GM12878 (cell line): ENCODE measurements at regions not wholly inside any gene's neighbourhood (a gene's known extent, or its start where the extent isn't known, plus 50 kb on each side); places are given as distances from the start of the nearest gene placed in this dataset.

ENCODE experiments used
- ATAC-seq: fragments of 200-7000 bp; cut with Tn5 transposase; 3 replicates; pipeline ENCODE4 v1.9.1; 2020; ENCODE audit warnings: mild to moderate bottlenecking, moderate library complexity
- BruUV-seq: library from RNA; stranded (reverse); fragments of 400-500 nt; replicated peaks from 2 replicates; lab custom pipeline; 2021; lab: Mats Ljungman, UMichigan
- CTCF ChIA-PET: fragments of 300-600 bp; sonication (Branson Sonifier 250); formaldehyde crosslinking; extraction: SDS; loops from one replicate; lab custom pipeline; 2021; ENCODE audit warnings: inconsistent platforms; lab: Yijun Ruan, JAX
- POLR2A ChIA-PET: fragments of 350-600 bp; formaldehyde crosslinking; extraction: SDS; loops from one replicate; lab custom pipeline; 2021; ENCODE audit warnings: inconsistent platforms; lab: Charles Lee
- RAD21 ChIA-PET: fragments of 300-600 bp; sonication (Branson Sonifier 250); formaldehyde crosslinking; loops from one replicate; lab custom pipeline; 2023; ENCODE audit warnings: antibody characterized with exemption; ENCODE audit not compliant: unreplicated experiment; lab: Charles Lee
- SMC1A ChIA-PET: fragments of 300-600 bp; sonication (Branson Sonifier 250); formaldehyde crosslinking; loops from one replicate; lab custom pipeline; 2023; ENCODE audit not compliant: unreplicated experiment, uncharacterized antibody; lab: Charles Lee
- DNase-seq: peaks from one replicate; pipeline ENCODE4 v3.0.0-alpha.2; 2011; ENCODE audit warnings: low read depth, low spot score
- FAIRE-seq: peaks from 3 replicates; lab custom pipeline; 2011; peaks lifted over from hg19 to GRCh38; lab: Jason Lieb, UNC
- H2AFZ ChIP-seq: 2 replicates; pipeline ENCODE4 v1.6.0; 2011; ENCODE audit warnings: low read depth, low read length, control low read depth; ENCODE audit not compliant: control insufficient read depth
- H3K27ac ChIP-seq: 2 replicates; pipeline ENCODE4 v1.5.1; 2011; ENCODE audit warnings: control low read depth; ENCODE audit not compliant: control insufficient read depth, insufficient read depth
- H3K27me3 ChIP-seq, 2 experiments: replicated peaks in 1 of 2; 2 replicates each; pipeline versions ENCODE4 v1.6.0 to v1.6.1; 2011; ENCODE audit warnings: low read length in 1 of 2; ENCODE audit not compliant: control insufficient read depth in 2 of 2, insufficient read depth in 2 of 2
- H3K36me3 ChIP-seq, 2 experiments: 2 replicates each; pipeline ENCODE4 v1.5.1; 2011; ENCODE audit warnings: low read length in 1 of 2; ENCODE audit not compliant: control insufficient read depth in 2 of 2, insufficient read depth in 2 of 2
- H3K4me1 ChIP-seq: 2 replicates; pipeline ENCODE4 v1.6.1; 2011; ENCODE audit warnings: mild to moderate bottlenecking, low read length, moderate library complexity, mixed read lengths; ENCODE audit not compliant: control insufficient read depth, insufficient read depth
- H3K4me2 ChIP-seq: 2 replicates; pipeline ENCODE4 v1.6.0; 2011; ENCODE audit warnings: control low read depth; ENCODE audit not compliant: control insufficient read depth, insufficient read depth
- H3K4me3 ChIP-seq: fragments of 200-600 bp; sonication (generic); 2 replicates; pipeline ENCODE4 v1.5.1; 2016
- H3K79me2 ChIP-seq: 2 replicates; pipeline ENCODE4 v1.6.0; 2011; ENCODE audit warnings: low read length; ENCODE audit not compliant: control insufficient read depth, insufficient read depth
- H3K9ac ChIP-seq: 2 replicates; pipeline ENCODE4 v1.8.0; 2011; ENCODE audit warnings: low read length, control low read depth, mixed read lengths; ENCODE audit not compliant: control insufficient read depth, insufficient read depth
- H3K9me3 ChIP-seq: replicated peaks from 3 replicates; pipeline ENCODE4 v1.5.1; 2011; ENCODE audit warnings: mild to moderate bottlenecking, low read length; ENCODE audit not compliant: control insufficient read depth, insufficient read depth
- H4K20me1 ChIP-seq: 2 replicates; pipeline ENCODE4 v1.6.0; 2011; ENCODE audit not compliant: control insufficient read depth, insufficient read depth
- BHLHE40 ChIP-seq, 2 experiments: fragments of 450-650 bp in 1 of 2; IDR thresholded peaks; 2 replicates each; pipeline ENCODE4 v1.6.1; 2011 to 2017; ENCODE audit warnings: low read depth in 2 of 2, borderline replicate concordance in 1 of 2, improper control_type of control experiment in 1 of 2, low read length in 1 of 2, mild to moderate bottlenecking in 1 of 2
- CBFB ChIP-seq: IDR thresholded peaks from 2 replicates; pipeline ENCODE4 v1.6.1; 2016; ENCODE audit warnings: antibody characterized with exemption, low read depth
- CEBPB ChIP-seq, 2 experiments: fragments of 150-350 bp in 1 of 2; IDR thresholded peaks; 2 replicates each; pipeline ENCODE4 v1.6.1; 2012 to 2014; ENCODE audit warnings: low read depth in 2 of 2, low read length in 2 of 2, borderline replicate concordance in 1 of 2, inconsistent platforms in 1 of 2
- EED ChIP-seq: sonication (generic); IDR thresholded peaks from 2 replicates; pipeline ENCODE4 v1.6.1; 2016; ENCODE audit warnings: antibody characterized with exemption, low read depth
- ETV6 ChIP-seq, 2 experiments: fragments of 450-650 bp in 1 of 2; IDR thresholded peaks in 1 of 2; conservative IDR thresholded peaks in 1 of 2; 2 replicates each; pipeline ENCODE4 v1.6.1; 2014; ENCODE audit warnings: antibody characterized with exemption in 1 of 2, borderline replicate concordance in 1 of 2, low read depth in 1 of 2, mild to moderate bottlenecking in 1 of 2, moderate library complexity in 1 of 2
- JUNB ChIP-seq: IDR thresholded peaks from 2 replicates; pipeline ENCODE4 v1.6.1; 2016; ENCODE audit warnings: antibody characterized with exemption, mild to moderate bottlenecking
- MEF2A ChIP-seq: IDR thresholded peaks from 2 replicates; pipeline ENCODE4 v1.6.1; 2011; ENCODE audit warnings: low read depth, mild to moderate bottlenecking, low read length, moderate library complexity; ENCODE audit not compliant: insufficient read depth
- MTA3 ChIP-seq: IDR thresholded peaks from 2 replicates; pipeline ENCODE4 v1.6.1; 2012; ENCODE audit warnings: low read length, inconsistent platforms, borderline replicate concordance
- MYB ChIP-seq: fragments of 150-350 bp; IDR thresholded peaks from 2 replicates; pipeline ENCODE4 v1.6.1; 2014; ENCODE audit warnings: mild to moderate bottlenecking, low read depth, low read length, borderline replicate concordance
- NFYA ChIP-seq: IDR thresholded peaks from 2 replicates; pipeline ENCODE4 v1.6.1; 2011; ENCODE audit warnings: low read depth, mild to moderate bottlenecking, low read length, improper control_type of control experiment, borderline replicate concordance
- NFYB ChIP-seq: IDR thresholded peaks from 2 replicates; pipeline ENCODE4 v1.6.1; 2011; ENCODE audit warnings: low read depth, mild to moderate bottlenecking, low read length, improper control_type of control experiment, moderate library complexity; ENCODE audit not compliant: insufficient read depth
- SIX5 ChIP-seq: IDR thresholded peaks from 2 replicates; pipeline ENCODE4 v1.6.1; 2011; ENCODE audit warnings: mild to moderate bottlenecking, low read depth, low read length, moderate library complexity; ENCODE audit not compliant: severe bottlenecking
- TCF3 ChIP-seq: IDR thresholded peaks from 2 replicates; pipeline ENCODE4 v1.6.1; 2012; ENCODE audit warnings: low read depth, mild to moderate bottlenecking, low read length, borderline replicate concordance; ENCODE audit not compliant: insufficient read depth
- YBX1 ChIP-seq: fragments of 450-650 bp; IDR thresholded peaks from 2 replicates; pipeline ENCODE4 v1.6.1; 2016; ENCODE audit warnings: antibody characterized with exemption
- YY1 ChIP-seq: IDR thresholded peaks from 2 replicates; pipeline ENCODE4 v1.6.1; 2011; ENCODE audit warnings: low read depth, mild to moderate bottlenecking, low read length
- ZNF384 ChIP-seq: IDR thresholded peaks from 2 replicates; pipeline ENCODE4 v1.6.1; 2012; ENCODE audit warnings: low read depth, mild to moderate bottlenecking, low read length, improper control_type of control experiment, borderline replicate concordance
- ZSCAN29 ChIP-seq: fragments of 450-650 bp; IDR thresholded peaks from 2 replicates; pipeline ENCODE4 v1.6.1; 2017; ENCODE audit warnings: mild to moderate bottlenecking, moderate library complexity
- WGBS: methylation state at CpG from one replicate; pipeline ENCODE4 v1.1.6; 2016; ENCODE audit warnings: low lambda C conversion rate; ENCODE audit not compliant: insufficient replicate concordance, insufficient coverage; ENCODE audit errors: missing lambda C conversion rate; 5-methylcytosine and 5-hydroxymethylcytosine counted together
- in situ Hi-C: fragments of 300-500 bp; cut with MboI; formaldehyde crosslinking; loops from 9 replicates; pipeline ENCODE4 v1.14.3; 2018; ENCODE audit warnings: mixed read lengths
- intact Hi-C: fragments of 100-400 bp; cut with micrococcal nuclease; formaldehyde crosslinking; loops from one replicate; pipeline ENCODE4 v1.14.2; 2022; ENCODE audit not compliant: unreplicated experiment
- TF ChIP-seq, protein P1 (sequence below): fragments of 150-350 bp; IDR thresholded peaks from 2 replicates; pipeline ENCODE4 v1.6.1; 2014; ENCODE audit warnings: mild to moderate bottlenecking, low read depth, low read length
- TF ChIP-seq, protein P2 (sequence below): IDR thresholded peaks from 2 replicates; pipeline ENCODE4 v1.6.1; 2011; ENCODE audit warnings: mild to moderate bottlenecking, low read depth, low read length, moderate library complexity; ENCODE audit not compliant: insufficient replicate concordance

DNA sequence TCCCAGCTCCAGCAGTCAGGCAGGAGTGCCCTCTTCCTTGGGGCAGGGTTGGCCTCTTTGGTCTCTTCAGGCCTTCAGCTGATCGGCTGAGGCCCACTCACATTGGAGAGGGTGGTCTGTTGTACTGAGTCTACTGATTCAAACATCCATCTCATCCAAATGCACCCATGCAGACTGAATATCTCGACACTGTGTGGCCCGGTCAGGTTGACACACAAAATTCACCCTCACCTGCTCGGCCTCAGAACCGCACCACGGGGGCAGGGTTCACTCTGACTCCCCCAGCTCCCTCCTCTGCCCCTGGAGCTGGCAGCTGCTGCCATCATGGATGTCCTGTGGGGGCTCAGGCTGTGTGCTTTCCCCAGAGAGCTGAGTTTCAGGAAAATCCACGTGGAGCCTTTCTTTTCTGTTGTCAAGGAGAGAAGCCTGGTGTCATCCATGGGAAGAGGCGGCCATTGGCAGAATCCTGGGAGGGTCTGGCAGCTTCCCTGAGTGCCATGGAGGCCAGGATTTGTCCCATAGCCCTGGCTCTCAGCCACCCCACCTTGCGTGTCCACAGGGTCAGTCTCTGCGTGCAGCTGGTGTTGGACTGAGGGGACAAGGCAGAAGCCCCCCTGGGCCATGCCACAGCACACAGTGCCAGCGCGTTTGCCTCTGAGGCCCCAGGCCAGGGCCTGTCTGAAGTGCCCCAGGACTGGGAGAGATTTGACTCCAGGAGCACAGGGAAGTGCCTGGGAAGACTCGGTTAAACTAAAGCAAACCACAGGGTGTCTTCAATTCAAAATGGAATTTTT is 114.1 kb downstream of the ERMARD start:
- ChIA-PET POLR2A (no interaction called here), SMC1A (no interaction called here)

More for the DNA sequence above, 114.1 kb downstream of the ERMARD start:
- Histone ChIP-seq H3K27ac (no peak overlapping the region), H3K36me3 (no peaks in the 10 kb centered on the region), H3K4me2 (no peak overlapping the region), H2AFZ (no peak overlapping the region), H3K4me1 (no peaks in the 10 kb centered on the region), H4K20me1 (no peaks in the 10 kb centered on the region), H3K9me3 (no peaks in the 10 kb centered on the region; the same call in 2 of the 3 replicates), H3K27me3 (no peaks in the 10 kb centered on the region)
- WGBS, result 29% methylated on average over 13 of the region's 13 CpGs
- in situ Hi-C loops, result no loop called here
- TF ChIP-seq ZNF384 (no peak), CBFB (no peak), ETV6 (conservative IDR thresholded peaks at IDR 0.05 in 1 of 2, IDR thresholded peaks at IDR 0.05 in 1 of 2; ENCODE audit: borderline replicate concordance in 1 of 2, low read depth in 1 of 2) (no peak), YBX1 (no peak), ZSCAN29 (no peak), NFYB (no peak), TCF3 (no peak), JUNB (no peak), MEF2A (no peak), YY1 (no peak), BHLHE40 (IDR thresholded peaks at IDR 0.05; ENCODE audit: borderline replicate concordance in 1 of 2, low read depth in 2 of 2, low read length in 1 of 2) (no peak), CEBPB (IDR thresholded peaks at IDR 0.05; ENCODE audit: borderline replicate concordance in 1 of 2, low read depth in 2 of 2, low read length in 2 of 2) (no peak), NFYA (no peak), MTA3 (no peak), MYB (no peak), SIX5 (no peak), EED (no peak)
- TF ChIP-seq, protein P1, sequence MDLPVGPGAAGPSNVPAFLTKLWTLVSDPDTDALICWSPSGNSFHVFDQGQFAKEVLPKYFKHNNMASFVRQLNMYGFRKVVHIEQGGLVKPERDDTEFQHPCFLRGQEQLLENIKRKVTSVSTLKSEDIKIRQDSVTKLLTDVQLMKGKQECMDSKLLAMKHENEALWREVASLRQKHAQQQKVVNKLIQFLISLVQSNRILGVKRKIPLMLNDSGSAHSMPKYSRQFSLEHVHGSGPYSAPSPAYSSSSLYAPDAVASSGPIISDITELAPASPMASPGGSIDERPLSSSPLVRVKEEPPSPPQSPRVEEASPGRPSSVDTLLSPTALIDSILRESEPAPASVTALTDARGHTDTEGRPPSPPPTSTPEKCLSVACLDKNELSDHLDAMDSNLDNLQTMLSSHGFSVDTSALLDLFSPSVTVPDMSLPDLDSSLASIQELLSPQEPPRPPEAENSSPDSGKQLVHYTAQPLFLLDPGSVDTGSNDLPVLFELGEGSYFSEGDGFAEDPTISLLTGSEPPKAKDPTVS, result no peak
- TF ChIP-seq, protein P2, sequence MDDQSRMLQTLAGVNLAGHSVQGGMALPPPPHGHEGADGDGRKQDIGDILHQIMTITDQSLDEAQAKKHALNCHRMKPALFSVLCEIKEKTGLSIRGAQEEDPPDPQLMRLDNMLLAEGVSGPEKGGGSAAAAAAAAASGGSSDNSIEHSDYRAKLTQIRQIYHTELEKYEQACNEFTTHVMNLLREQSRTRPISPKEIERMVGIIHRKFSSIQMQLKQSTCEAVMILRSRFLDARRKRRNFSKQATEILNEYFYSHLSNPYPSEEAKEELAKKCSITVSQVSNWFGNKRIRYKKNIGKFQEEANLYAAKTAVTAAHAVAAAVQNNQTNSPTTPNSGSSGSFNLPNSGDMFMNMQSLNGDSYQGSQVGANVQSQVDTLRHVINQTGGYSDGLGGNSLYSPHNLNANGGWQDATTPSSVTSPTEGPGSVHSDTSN, result no peak
- TF ChIP-seq, all 136 proteins: peak for 0
- DNase-seq (no peak), ATAC-seq (no peak), FAIRE-seq (no peak)
- BruUV-seq, result no TSS peak
- Histone ChIP-seq H3K9ac (no peak overlapping the region), H3K4me3 (no peak overlapping the region), H3K79me2 (no peaks in the 10 kb centered on the region)
- ChIA-PET RAD21 (no interaction called here), CTCF (no interaction called here)
- intact Hi-C loops, result no loop called here
